ENCODE measurements at regions not wholly inside any gene's neighbourhood (a gene's known extent, or its start where the extent isn't known, plus 50 kb on each side); places are given as distances from the start of the nearest gene placed in this dataset.

- intact Hi-C loops (cut with micrococcal nuclease): no loop called here
- H3K27ac Mint-ChIP-seq: no peak overlapping the region
- WGBS (ENCODE audit: insufficient coverage): 89% methylated on average over 4 of the region's 4 CpGs
- no peak for DNase-seq
- Histone ChIP-seq H3K4me3 (ENCODE audit: low read length) (no peak overlapping the region), H3K27me3 (ENCODE audit: control insufficient read depth, insufficient read depth, low read length) (no peaks in the 10 kb centered on the region), H3K9me3 (ENCODE audit: control insufficient read depth, insufficient read depth, low read length) (no peaks in the 10 kb centered on the region), H3K4me1 (ENCODE audit: control insufficient read depth, insufficient read depth, low read length) (no peaks in the 10 kb centered on the region), H3K36me3 (ENCODE audit: control insufficient read depth, insufficient read depth, low read length) (no peaks in the 10 kb centered on the region), H3K27ac (ENCODE audit: low read length) (no peak overlapping the region)
- H3K9me3 Mint-ChIP-seq: peaks cover 0 to 3% of the 10 kb centered on the region in 2 donors
- H3K4me1 Mint-ChIP-seq: no peaks in the 10 kb centered on the region
- ATAC-seq: no peak
- no peaks in the 10 kb centered on the region for H3K27me3 Mint-ChIP-seq (ENCODE audit: low read depth in 2 of 2)
- no peak for TF ChIP-seq CTCF (IDR thresholded peaks at IDR 0.05)
- H3K4me3 Mint-ChIP-seq: no peak overlapping the region
- H3K36me3 Mint-ChIP-seq: no peaks in the 10 kb centered on the region
Observed at GRCh38 chr5:167812871-167813270, 478.6 kb upstream of the WWC1 start.

DNA sequence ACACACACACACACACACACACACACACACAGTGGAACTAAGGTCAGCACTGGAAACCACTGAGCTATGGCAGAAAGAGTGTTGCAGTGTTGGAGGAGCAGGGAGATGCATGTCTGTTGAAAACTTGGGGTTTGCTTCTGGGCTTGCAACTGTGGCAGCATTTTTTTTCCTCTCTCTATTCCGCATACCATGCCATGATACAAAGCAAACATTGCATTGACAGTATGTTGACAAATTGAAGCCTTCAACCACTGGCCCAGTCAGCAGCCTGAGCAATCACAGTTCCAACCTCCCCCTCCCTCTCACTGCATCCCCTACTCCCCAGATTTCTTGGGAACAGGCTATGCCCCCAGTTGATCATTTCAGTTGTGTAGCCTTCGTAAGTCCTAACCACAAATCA lies 478.1 kb upstream of the WWC1 start:
- no peaks in the 10 kb centered on the region for H3K4me1 Mint-ChIP-seq
- no peaks in the 10 kb centered on the region for H3K9me3 ChIP-seq (ENCODE audit: control insufficient read depth, insufficient read depth, low read length)
- no peaks in the 10 kb centered on the region for H3K4me1 ChIP-seq (ENCODE audit: control insufficient read depth, insufficient read depth, low read length)
- peaks cover 0 to 3% of the 10 kb centered on the region in 2 donors for H3K9me3 Mint-ChIP-seq
- ATAC-seq (no peak), DNase-seq (no peak)
- no peaks in the 10 kb centered on the region for H3K36me3 ChIP-seq (ENCODE audit: control insufficient read depth, insufficient read depth, low read length)
- TF ChIP-seq CTCF (IDR thresholded peaks at IDR 0.05): no peak
- no peak overlapping the region for H3K27ac ChIP-seq (ENCODE audit: low read length)
- no peaks in the 10 kb centered on the region for H3K27me3 Mint-ChIP-seq (ENCODE audit: low read depth in 2 of 2)
- WGBS (ENCODE audit: insufficient coverage): 88% methylated on average over 2 of the region's 2 CpGs
- H3K4me3 Mint-ChIP-seq: no peak overlapping the region
- H3K27ac Mint-ChIP-seq: no peak overlapping the region
- H3K4me3 ChIP-seq (ENCODE audit: low read length): no peak overlapping the region
- no peaks in the 10 kb centered on the region for H3K36me3 Mint-ChIP-seq
- no peaks in the 10 kb centered on the region for H3K27me3 ChIP-seq (ENCODE audit: control insufficient read depth, insufficient read depth, low read length)
- intact Hi-C loops (cut with micrococcal nuclease): no loop called here

- ATAC-seq: no peak
- Histone ChIP-seq H3K4me3 (ENCODE audit: low read length) (no peak overlapping the region), H3K36me3 (ENCODE audit: control insufficient read depth, insufficient read depth, low read length) (no peaks in the 10 kb centered on the region), H3K4me1 (ENCODE audit: control insufficient read depth, insufficient read depth, low read length) (no peaks in the 10 kb centered on the region), H3K27ac (ENCODE audit: low read length) (no peak overlapping the region), H3K9me3 (ENCODE audit: control insufficient read depth, insufficient read depth, low read length) (no peaks in the 10 kb centered on the region), H3K27me3 (ENCODE audit: control insufficient read depth, insufficient read depth, low read length) (no peaks in the 10 kb centered on the region)
- no peaks in the 10 kb centered on the region for H3K27me3 Mint-ChIP-seq (ENCODE audit: low read depth in 2 of 2)
- no peak for TF ChIP-seq CTCF (IDR thresholded peaks at IDR 0.05)
- no peak overlapping the region for H3K27ac Mint-ChIP-seq
- H3K4me1 Mint-ChIP-seq: no peaks in the 10 kb centered on the region
- no peak overlapping the region for H3K4me3 Mint-ChIP-seq
- no peak for DNase-seq
- WGBS (ENCODE audit: insufficient coverage): 88% methylated on average over 5 of the region's 6 CpGs
- H3K36me3 Mint-ChIP-seq: no peaks in the 10 kb centered on the region
- intact Hi-C loops (cut with micrococcal nuclease): no loop called here
- peaks cover 0 to 3% of the 10 kb centered on the region in 2 donors for H3K9me3 Mint-ChIP-seq
Observed at GRCh38 chr5:167814040-167814439, 477.4 kb upstream of the WWC1 start.

DNA sequence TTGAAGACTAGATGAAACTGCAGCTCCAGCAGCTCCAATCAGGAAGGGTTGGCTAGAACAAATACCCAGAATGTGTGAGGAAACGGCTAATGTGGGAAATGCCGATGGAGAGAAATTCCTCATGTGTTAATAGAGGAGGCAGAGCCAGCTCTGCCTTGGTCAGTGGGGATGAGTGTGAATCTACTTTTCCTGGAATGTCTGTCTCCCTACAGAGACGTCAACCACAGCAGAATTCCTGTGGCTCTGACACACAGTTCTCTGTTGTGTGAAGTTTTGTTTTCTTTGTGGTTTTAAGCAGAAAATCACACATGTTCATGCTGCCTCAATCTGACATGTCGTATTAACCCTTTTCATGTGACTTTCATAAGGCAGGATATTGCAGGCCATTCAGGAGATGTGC lies 476.6 kb upstream of the WWC1 start:
- H3K36me3 Mint-ChIP-seq: no peaks in the 10 kb centered on the region
- peaks cover 0 to 3% of the 10 kb centered on the region in 2 donors for H3K9me3 Mint-ChIP-seq
- H3K4me1 Mint-ChIP-seq: no peaks in the 10 kb centered on the region
- ATAC-seq (no peak), DNase-seq (no peak)
- Histone ChIP-seq H3K4me3 (ENCODE audit: low read length) (no peak overlapping the region), H3K27me3 (ENCODE audit: control insufficient read depth, insufficient read depth, low read length) (no peaks in the 10 kb centered on the region), H3K9me3 (ENCODE audit: control insufficient read depth, insufficient read depth, low read length) (no peaks in the 10 kb centered on the region), H3K4me1 (ENCODE audit: control insufficient read depth, insufficient read depth, low read length) (no peaks in the 10 kb centered on the region), H3K27ac (ENCODE audit: low read length) (no peak overlapping the region), H3K36me3 (ENCODE audit: control insufficient read depth, insufficient read depth, low read length) (no peaks in the 10 kb centered on the region)
- WGBS (ENCODE audit: insufficient coverage): 86% methylated on average over 4 of the region's 4 CpGs
- no peak overlapping the region for H3K27ac Mint-ChIP-seq
- H3K27me3 Mint-ChIP-seq (ENCODE audit: low read depth in 2 of 2): no peaks in the 10 kb centered on the region
- TF ChIP-seq CTCF (IDR thresholded peaks at IDR 0.05): no peak
- no peak overlapping the region for H3K4me3 Mint-ChIP-seq
- intact Hi-C loops (cut with micrococcal nuclease): no loop called here

All from natural killer cell (primary cell).